LoVo (cell line): ENCODE measurements at regions not wholly inside any gene's neighbourhood (a gene's known extent, or its start where the extent isn't known, plus 50 kb on each side); places are given as distances from the start of the nearest gene placed in this dataset.

ENCODE experiments used
- DNase-seq: peaks from one replicate; pipeline ENCODE4 v3.0.0-alpha.2; 2016; ENCODE audit warnings: low spot score

DNA sequence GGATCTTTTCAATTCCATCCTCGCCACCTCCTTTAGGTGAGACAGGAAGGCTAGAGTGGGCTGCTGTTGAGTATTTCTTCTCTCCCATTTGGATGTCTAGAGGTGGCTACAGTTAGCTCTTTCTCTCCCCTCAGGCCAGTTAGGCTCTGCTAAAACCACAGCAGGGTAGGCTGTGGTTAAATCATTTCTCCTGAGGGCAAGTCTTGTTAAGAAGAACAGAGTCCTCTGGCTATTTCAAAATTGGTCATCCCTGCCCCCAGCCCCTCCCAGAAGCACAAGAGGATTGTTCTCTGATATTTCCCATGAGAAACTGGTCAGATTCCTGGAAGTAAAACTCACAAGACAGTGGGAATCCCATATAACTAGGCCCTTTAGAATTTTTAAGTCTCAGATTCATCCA, 1359.5 kb downstream of the TECRL start:
- DNase-seq: no peak

- DNase-seq: no peak
Observed at GRCh38 chr4:63049278-63049677, 1360.0 kb downstream of the TECRL start.

GRCh38 chr4:63036159-63036866, 1372.9 kb downstream of the TECRL start:
- DNase-seq: no peak

- DNase-seq: no peak
Observed at GRCh38 chr4:63029380-63029779, 1379.9 kb downstream of the TECRL start.

DNA sequence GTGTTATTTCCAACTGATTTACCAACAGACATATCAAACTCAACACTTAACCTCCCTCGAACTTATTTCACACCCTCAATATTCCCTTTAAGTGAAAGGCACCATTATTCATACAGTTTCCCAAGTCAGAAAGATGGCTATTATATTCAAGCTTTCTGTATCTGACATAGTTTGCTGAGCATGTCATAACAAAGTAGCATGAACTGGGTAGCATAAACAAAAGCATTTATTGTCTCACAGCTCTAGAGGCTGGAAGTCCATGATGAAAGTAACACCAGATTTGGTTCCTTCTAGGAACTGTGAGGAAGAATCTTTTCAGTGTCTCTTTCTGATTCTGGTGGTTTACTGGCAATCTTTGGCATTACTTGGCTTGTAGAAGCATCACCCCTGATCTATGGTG, 1388.6 kb downstream of the TECRL start:
- no peak for DNase-seq

- DNase-seq: no peak
Observed at GRCh38 chr4:63017300-63017699, 1392.0 kb downstream of the TECRL start.

DNA sequence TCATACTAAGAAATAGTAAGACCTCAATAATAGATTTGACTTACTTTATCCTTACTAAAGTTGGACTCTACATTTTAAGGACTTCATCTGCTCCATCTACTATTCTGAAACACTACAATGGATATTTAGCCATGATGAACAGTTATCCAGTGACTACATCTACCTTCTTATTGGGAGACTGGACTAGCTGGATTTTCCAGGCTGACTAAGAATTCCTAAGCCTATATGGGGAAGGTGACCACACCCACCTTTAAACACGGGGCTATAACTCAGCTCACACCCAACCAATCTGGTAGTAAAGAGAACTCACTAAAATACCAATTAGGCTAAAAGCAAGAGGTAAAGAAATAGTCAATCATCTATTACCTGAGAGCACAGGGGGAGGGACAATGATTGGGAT, 1438.4 kb downstream of the TECRL start:
- no peak for DNase-seq

DNA sequence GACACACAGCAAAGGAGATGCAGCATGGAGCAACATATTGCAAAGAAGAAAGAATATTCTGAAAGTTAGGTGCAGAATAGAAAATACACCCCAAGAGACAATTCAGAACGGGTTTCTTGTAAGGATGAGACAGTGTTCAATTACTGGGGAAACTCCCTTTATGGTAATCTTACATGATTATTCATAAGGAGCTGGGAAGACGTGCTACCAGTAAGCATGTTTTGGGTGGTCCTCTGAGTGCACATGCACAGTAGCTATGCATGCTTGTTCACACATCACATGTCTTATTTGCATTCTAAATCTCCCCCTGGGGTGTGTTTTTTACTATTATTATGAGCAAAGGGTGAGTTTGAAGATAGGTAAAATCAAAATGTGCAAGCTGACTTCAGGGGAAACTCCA, 1448.8 kb downstream of the TECRL start:
- no peak for DNase-seq

- no peak for DNase-seq
Observed at GRCh38 chr4:62953752-62954151, 1455.5 kb downstream of the TECRL start.

DNA sequence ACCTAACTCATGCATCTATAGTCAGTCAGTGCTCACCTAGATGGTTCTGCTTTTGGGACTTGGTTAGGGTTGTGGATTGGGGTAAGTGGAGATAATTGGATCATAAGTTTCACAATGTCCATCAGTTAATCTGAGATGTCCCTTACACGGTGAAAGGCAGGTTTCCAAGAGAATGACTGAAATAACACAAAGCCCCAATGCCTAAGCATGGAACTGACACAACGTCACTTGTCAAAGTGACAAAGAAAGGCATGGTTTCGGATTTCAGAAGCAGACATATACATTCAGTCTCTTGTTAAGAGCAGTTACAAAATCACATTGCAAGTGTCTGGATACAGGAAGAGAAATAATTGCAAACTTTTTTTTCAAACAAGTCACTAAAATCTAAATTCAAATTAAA, 1456.9 kb downstream of the TECRL start:
- DNase-seq: no peak

DNA sequence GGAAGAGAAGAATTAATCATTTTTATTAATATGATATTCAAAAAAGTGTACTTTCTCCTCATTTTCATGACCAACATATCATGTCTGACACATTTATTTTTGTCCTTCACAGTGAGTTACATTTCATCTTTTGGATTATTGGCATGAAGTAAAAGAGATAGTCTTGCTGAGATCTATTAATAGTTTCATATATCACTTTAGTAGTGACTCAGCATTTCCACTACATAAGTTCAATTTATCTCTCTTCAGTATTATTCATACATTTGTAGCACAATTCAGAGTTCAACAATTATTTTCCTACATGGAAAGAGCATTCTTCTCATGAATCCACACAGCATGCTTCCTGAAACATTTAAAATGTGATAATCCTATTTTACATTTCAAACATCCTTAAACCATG, 1461.1 kb downstream of the TECRL start:
- DNase-seq: no peak

DNA sequence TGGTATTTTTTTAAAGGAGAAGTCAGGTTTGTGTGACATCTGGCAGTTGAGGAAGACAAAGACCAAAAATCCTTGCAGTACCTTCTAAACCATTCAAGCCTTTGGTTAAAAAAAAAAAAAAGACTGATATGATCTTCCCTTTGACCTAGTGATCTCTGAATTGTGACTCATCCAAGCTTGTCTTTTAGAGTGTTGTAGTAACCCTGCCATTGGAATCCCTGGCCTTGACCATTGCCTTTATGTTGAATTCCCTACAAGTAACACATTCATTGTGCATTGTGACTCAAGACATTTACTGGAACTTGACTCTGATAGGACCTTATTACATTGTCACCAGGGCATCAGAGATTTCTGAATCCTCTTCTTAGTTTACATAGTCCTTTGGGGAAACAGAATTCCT, 1469.0 kb downstream of the TECRL start:
- peak; percentile 7 for DNase-seq

GRCh38 chr4:62930884-62931283, 1478.4 kb downstream of the TECRL start:
- DNase-seq: no peak

DNA sequence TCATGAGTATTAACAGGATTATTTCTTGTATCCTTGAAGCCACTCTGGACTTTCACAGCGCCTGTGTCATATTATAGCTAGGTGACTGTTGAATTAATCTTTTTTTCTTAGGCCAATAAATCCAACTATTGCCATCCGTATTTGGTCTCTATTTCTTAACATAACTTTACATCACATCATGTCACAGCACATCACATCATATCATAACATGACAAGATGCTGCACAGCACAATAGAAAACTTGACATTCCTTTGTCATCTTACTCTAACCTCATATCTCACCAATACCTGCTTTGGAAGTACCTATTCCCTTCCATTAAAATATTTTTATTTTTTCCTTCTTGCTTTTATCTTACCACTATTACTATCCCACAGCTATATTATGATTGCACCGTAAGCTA, 1480.8 kb downstream of the TECRL start:
- no peak for DNase-seq

DNA sequence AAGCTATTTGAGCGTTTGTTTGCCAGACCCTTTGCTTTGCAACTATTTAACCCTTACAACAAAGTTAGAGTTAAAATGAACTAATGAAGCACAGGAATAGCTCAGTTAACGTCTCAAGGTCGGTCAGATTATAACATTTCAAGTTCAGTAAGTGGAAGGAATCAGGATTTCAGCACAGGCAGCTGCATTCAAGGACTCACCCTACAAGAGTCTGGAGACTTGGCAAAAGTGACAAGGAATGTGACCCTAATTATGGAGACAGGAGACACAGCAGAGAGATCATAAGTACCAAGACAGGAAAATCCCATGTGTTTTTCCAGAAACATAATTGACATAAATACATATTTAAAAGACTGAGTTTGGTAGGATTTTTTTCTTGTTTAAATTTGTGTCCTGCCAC, 1481.7 kb downstream of the TECRL start:
- no peak for DNase-seq

DNA sequence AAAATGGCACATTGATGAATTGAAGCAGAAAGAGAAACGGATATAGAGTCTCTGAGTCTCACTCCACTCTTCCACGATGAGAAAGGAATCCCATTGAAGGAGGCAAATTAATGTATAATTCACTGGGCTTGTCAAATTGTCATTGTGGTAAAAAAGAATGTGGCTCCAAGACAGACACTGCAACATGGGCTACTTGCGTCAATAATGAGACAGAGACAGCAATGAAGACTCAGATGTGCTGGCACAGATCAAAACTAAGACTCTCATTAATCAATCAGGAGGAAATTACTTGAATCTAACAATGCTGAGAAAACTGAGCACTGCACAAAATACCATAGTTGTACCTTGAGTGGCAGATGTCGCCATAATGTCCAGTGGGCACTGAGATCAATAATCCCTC, 1485.5 kb downstream of the TECRL start:
- DNase-seq: no peak

DNA sequence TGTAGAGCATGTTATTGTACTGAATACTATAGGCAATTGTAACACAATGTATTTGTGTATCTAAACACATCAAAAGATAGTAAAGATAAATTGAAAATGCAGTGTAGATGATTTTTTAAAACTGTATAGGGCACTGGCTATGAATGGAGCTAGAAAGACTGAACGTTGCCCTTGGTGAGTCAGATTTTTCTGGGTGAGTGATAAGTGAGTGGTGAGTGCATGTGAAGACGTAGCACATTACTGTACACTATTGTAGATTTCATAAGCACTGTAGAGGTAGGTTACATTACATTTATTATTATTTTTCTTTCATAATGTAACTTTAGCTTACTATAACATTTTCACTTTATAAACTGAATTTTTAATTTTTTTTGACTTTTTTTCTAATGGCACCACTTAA, 1491.6 kb downstream of the TECRL start:
- DNase-seq: no peak

GRCh38 chr4:62914758-62915157, 1494.5 kb downstream of the TECRL start:
- no peak for DNase-seq

- DNase-seq: no peak
Observed at GRCh38 chr4:62913065-62913464, 1496.2 kb downstream of the TECRL start.

DNA sequence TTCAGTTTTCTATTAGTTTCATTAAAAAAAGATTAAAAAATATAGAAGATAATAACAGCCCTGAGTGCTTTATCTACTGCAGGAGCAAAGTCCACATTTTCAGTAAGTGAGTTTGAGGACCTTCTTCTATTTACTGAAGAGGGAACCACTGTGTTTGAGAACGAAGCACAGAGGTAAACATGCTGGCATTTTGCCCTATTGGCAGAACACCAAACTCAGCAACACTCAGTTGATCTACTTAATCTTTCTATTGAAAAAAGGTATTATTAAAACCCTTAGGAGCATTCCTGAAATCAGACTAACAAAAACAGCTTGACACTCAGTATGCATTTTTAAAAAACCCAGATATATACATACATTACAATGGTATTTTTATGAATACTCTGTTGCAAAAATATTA, 1496.7 kb downstream of the TECRL start:
- DNase-seq: no peak

- no peak for DNase-seq
Observed at GRCh38 chr4:62909238-62909637, 1500.0 kb downstream of the TECRL start.

GRCh38 chr4:62901101-62901500, 1508.1 kb downstream of the TECRL start:
- DNase-seq: no peak

DNA sequence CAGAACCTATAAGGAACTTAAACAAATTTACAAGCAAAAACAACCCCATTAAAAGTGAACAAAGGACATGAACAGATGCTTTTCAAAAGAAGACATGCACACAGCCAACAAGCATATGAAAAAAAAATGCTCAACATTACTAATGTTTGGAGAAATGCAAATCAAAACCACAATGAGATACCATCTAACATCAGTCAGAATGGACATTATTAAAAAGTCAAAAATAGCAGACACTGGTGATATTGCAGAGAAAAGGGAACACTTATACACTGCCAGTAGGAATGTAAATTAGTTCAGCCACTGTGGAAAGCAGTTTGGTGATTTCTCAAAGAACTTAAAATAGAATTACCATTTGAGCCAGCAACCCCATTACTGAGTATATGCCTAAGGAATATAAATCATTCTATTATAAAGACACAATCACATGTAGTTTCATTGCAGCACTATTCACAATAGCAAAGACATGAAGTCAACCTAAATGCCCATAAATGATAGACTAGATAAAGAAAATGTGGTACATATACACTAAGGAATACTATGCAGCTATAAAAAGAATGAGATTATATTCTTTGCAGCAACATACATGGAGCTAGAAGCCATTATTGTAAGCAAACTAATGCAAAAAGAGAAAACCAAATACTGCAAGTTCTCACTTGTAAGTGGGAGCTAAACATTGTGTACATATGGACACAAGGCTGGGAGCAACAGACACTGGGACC, 1509.4 kb downstream of the TECRL start:
- no peak for DNase-seq

DNA sequence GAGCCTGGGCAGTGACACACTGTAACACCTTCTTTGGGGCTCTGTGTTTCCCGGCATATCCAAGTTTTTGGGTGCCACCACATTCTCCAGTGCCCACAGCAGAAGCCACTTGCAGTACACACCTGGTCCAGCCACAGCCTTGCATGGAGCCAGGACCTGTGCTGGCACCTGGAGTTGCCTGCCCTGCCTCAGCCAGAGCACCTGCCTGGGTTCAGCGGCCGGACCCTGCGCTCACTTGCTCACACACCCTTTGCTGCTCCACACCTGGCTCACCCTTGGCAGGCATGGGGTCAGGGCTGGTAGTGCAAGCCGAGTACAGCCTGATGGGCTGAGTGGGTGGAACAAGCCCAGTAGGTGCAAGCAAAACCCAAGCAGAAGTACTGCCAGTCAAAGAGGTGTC, 1511.1 kb downstream of the TECRL start:
- DNase-seq: no peak
